Prostate gland (tissue), 2 donors: ENCODE measurements at regions not wholly inside any gene's neighbourhood (a gene's known extent, or its start where the extent isn't known, plus 50 kb on each side); places are given as distances from the start of the nearest gene placed in this dataset.
"Not testable (repeated sequence)": the region's sequence is repeated elsewhere in the genome, so short reads cannot be mapped to it uniquely, and the experiment has no call there.

Experiments used
- DNase-seq: peaks from one replicate; pipeline ENCODE4 v3.0.0-alpha.2; 2019; ENCODE audit warnings: low spot score
- H3K27ac ChIP-seq, 2 donors: fragments of 200-600 bp; sonication (generic); 2 replicates each; pipeline ENCODE4 v1.5.1; 2017 to 2019
- H3K27me3 ChIP-seq: fragments of 200-600 bp; sonication (generic); replicated peaks from 2 replicates; pipeline ENCODE4 v1.5.1; 2019; ENCODE audit not compliant: insufficient read depth
- H3K36me3 ChIP-seq, 2 donors: fragments of 200-600 bp; sonication (generic); 1 replicate in 1 of 2; 2 replicates in 1 of 2; pipeline versions ENCODE4 v1.5.1 to v1.8.1; 2017 to 2019
- H3K4me1 ChIP-seq: fragments of 200-600 bp; sonication (generic); replicated peaks from 2 replicates; pipeline ENCODE4 v1.5.1; 2019
- H3K4me3 ChIP-seq, 2 donors: fragments of 200-600 bp; sonication (generic); 2 replicates each; pipeline ENCODE4 v1.5.1; 2017 to 2019
- H3K9me3 ChIP-seq: fragments of 200-600 bp; sonication (generic); 2 replicates; pipeline ENCODE4 v1.5.1; 2017
- POLR2A ChIP-seq: fragments of 450-650 bp; IDR thresholded peaks from one replicate; pipeline ENCODE4 v1.6.1; 2016; ENCODE audit warnings: antibody characterized with exemption, mild to moderate bottlenecking
- POLR2AphosphoS5 ChIP-seq: sonication (generic); formaldehyde crosslinking; IDR thresholded peaks from one replicate; pipeline ENCODE4 v1.6.1; 2017; ENCODE audit warnings: antibody characterized with exemption
- WGBS: methylation state at CpG from one replicate; pipeline ENCODE4 v1.1.5; 2018; 5-methylcytosine and 5-hydroxymethylcytosine counted together
- intact Hi-C: fragments of 100-400 bp; cut with DNase I; formaldehyde crosslinking; loops from one replicate; pipeline ENCODE4 v1.14.2; 2022
- TF ChIP-seq, protein P1 (sequence below), 4 experiments: fragments of 200-600 bp in 2 of 4; fragments of 450-650 bp in 2 of 4; sonication (generic) in 2 of 4; IDR thresholded peaks; 1 replicate in 3 of 4; 2 replicates in 1 of 4; pipeline ENCODE4 v1.5.1; 2016 to 2019; ENCODE audit warnings: antibody characterized with exemption in 4 of 4, mild to moderate bottlenecking in 2 of 4, moderate library complexity in 2 of 4

DNA sequence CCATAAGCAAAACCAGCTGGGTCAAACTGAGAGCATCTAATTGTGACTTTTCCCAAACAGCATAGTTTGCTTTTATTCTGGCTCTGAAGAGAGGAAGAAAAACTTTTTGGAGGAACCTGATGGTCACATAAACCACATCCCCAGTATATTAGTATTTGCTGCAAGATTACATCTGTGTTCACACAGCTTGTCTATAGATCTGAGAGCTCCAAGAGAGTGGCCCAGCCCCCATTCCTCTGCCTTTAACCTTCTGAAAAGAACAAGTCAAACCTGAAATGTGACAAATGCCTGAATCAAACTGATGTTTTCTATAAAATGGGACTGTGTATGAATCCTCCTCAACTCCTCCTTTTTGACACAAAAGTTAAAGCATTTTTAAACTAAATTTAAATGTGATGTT, 435.2 kb downstream of the ZNF479 start:
- H3K4me1 ChIP-seq, H3K27ac ChIP-seq, DNase-seq, H3K27me3 ChIP-seq, H3K36me3 ChIP-seq, H3K9me3 ChIP-seq, intact Hi-C loops, H3K4me3 ChIP-seq: not testable (repeated sequence)

DNA sequence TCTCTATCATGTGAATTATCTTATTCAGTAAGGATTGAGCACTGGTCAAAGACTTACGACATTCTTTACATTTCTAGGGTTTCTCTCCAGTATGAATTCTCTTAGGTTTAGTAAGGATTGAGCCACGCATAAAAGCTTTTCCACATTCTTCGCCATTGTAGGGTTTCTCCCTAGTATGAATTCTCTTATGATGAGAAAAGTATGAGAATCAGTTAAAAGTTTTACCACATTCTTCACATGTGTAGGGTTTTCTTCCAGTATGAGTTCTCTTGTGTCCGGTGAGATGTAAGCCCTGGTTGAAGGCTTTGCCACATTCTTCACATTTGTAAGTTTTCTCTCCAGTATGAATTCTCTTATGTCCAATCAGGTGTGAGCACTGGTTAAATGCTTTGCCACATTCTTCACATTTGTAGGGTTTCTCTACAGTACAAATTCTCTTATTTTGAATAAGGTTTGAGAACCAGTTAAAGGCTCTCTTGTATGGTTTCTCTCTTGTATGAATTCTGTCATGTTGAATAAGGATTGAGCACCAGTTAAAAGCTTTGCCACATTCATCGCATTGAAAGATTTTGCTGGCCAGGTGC, 445.9 kb downstream of the ZNF479 start:
- WGBS, result 69% methylated on average over 5 of the region's 5 CpGs
- intact Hi-C loops, result no loop called here
- no peak for DNase-seq
- H3K27me3 ChIP-seq, result no peaks in the 10 kb centered on the region
- no peaks in the 10 kb centered on the region for H3K4me1 ChIP-seq
- no peaks in the 10 kb centered on the region for H3K9me3 ChIP-seq
- no peak overlapping the region for H3K27ac ChIP-seq
- no peaks in the 10 kb centered on the region for H3K36me3 ChIP-seq
- H3K4me3 ChIP-seq, result no peak overlapping the region
- TF ChIP-seq, protein P1, sequence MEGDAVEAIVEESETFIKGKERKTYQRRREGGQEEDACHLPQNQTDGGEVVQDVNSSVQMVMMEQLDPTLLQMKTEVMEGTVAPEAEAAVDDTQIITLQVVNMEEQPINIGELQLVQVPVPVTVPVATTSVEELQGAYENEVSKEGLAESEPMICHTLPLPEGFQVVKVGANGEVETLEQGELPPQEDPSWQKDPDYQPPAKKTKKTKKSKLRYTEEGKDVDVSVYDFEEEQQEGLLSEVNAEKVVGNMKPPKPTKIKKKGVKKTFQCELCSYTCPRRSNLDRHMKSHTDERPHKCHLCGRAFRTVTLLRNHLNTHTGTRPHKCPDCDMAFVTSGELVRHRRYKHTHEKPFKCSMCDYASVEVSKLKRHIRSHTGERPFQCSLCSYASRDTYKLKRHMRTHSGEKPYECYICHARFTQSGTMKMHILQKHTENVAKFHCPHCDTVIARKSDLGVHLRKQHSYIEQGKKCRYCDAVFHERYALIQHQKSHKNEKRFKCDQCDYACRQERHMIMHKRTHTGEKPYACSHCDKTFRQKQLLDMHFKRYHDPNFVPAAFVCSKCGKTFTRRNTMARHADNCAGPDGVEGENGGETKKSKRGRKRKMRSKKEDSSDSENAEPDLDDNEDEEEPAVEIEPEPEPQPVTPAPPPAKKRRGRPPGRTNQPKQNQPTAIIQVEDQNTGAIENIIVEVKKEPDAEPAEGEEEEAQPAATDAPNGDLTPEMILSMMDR (IDR thresholded peaks at IDR 0.05), result no peak
- TF ChIP-seq POLR2AphosphoS5, result no peak
- no peak for TF ChIP-seq POLR2A

DNA sequence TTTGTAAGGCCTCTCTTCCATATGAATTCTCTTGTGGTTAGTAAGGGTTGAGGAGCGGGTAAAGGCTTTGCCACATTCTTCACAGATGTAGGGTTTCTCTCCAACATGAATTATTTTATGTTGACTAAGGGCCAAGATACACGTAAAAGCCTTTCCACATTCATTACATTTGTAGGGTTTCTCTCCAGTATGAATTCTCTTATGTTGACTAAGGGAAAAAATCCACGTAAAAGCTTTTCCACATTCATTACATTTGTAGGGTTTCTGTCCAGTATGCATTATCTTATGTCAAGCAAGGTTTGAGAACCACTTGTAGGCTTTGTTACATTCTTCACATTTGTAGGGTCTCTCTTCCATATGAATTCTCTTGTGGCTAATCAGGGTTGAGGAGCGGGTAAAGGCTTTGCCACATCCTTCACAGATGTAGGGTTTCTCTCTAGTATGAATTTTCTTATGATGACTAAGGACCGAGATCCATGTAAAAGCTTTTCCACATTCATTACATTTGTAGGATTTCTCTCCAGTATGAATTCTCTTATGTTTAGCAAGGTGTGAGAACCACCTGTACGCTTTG, 493.0 kb downstream of the ZNF479 start:
- TF ChIP-seq, protein P1 (IDR thresholded peaks at IDR 0.05), result no peak
- TF ChIP-seq POLR2AphosphoS5, result no peak
- TF ChIP-seq POLR2A, result no peak
- H3K27me3 ChIP-seq, result no peaks in the 10 kb centered on the region
- H3K9me3 ChIP-seq, result no peaks in the 10 kb centered on the region
- no peak for DNase-seq
- intact Hi-C loops, result no loop called here
- WGBS, result 63% methylated on average over 6 of the region's 6 CpGs
- no peaks in the 10 kb centered on the region for H3K4me1 ChIP-seq
- H3K27ac ChIP-seq, result no peak overlapping the region
- H3K4me3 ChIP-seq, result no peak overlapping the region
- H3K36me3 ChIP-seq, result no peaks in the 10 kb centered on the region

DNA sequence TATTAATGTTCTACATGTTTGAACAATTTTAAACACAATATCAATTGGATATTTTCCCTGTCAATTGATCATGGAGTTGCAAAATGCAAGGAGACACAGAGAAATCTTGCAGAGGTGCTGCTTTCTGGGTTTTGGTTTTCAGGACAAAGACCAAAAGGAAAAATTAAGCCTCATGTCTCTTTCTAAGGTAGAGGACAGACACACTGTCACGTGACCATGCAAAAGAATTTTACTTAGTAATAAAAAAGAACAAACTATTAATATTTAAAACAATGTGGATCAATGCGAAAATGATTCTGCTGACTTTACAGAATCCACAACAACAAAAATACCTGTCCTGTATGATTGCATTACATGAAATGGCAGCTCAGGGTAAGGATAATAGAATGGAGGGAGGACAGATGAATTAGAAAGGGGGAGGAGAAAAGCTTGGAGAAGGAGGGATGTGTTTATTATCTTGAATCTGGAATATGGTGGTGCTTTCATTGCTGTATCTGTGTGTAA, 493.7 kb upstream of the NUPR2 start:
- no peak overlapping the region for H3K4me3 ChIP-seq
- no peaks in the 10 kb centered on the region for H3K4me1 ChIP-seq
- intact Hi-C loops, result no loop called here
- no peaks in the 10 kb centered on the region for H3K36me3 ChIP-seq
- H3K27me3 ChIP-seq, result no peaks in the 10 kb centered on the region
- TF ChIP-seq, protein P1 (IDR thresholded peaks at IDR 0.05), result no peak
- TF ChIP-seq POLR2A (no peak), POLR2AphosphoS5 (no peak)
- no peak overlapping the region for H3K27ac ChIP-seq
- DNase-seq, result no peak
- H3K9me3 ChIP-seq, result no peaks in the 10 kb centered on the region
- 43% methylated on average over 2 of the region's 2 CpGs for WGBS

DNA sequence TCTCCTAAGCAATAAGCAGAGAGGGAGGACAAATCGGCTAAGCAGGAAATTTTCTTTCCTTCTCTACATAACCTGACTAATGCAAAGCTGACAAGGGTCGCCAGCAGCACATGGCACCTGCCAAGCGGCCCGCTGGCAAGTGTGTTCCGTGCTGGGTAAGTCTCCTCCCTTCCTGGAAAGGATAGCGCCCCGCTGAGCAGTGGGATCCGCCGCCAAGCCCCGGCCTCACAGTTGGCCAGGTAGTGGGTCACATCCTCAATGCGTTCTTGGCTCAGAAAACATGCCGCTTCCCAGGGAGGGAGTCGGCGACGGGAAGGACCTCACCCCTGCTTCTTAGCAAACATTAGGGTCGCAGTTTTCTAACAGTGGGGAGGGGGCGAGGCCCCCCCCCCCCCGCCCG, 488.9 kb upstream of the NUPR2 start:
- TF ChIP-seq, protein P1 (IDR thresholded peaks at IDR 0.05), result no peak
- TF ChIP-seq POLR2AphosphoS5 (no peak), POLR2A (no peak)
- H3K27me3 ChIP-seq, result no peaks in the 10 kb centered on the region
- no peak for DNase-seq
- no peak overlapping the region for H3K27ac ChIP-seq
- no peaks in the 10 kb centered on the region for H3K9me3 ChIP-seq
- no peak overlapping the region for H3K4me3 ChIP-seq
- H3K4me1 ChIP-seq, result no peaks in the 10 kb centered on the region
- 74% methylated on average over 19 of the region's 19 CpGs for WGBS
- intact Hi-C loops, result no loop called here
- no peaks in the 10 kb centered on the region for H3K36me3 ChIP-seq
